ENCODE measurements at regions not wholly inside any gene's neighbourhood (a gene's known extent, or its start where the extent isn't known, plus 50 kb on each side); places are given as distances from the start of the nearest gene placed in this dataset.

DNA sequence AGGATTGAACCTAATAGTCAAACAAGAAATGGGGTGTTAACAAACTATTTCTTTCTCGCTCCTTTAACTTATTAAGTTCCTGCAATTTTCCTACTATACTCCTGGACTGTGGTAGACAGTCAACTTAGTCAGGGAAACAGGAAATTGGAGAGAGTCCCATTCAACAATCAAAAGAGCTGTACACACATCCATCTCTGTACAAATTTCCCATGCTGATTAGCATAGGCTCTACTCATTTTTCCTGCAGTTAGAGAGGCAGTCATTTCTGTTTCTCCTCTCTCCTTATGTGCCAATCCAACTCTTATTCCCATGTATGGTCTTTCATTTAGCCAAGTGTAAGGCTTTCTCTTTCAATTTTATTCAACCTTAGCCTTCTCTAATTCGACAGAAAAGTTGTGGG lies 1168.5 kb upstream of the FLRT2 start:
- TF ChIP-seq CTCF (IDR thresholded peaks at IDR 0.05; ENCODE audit: insufficient read depth, low read length): no peak
- no peak for TF ChIP-seq SPI1 (IDR thresholded peaks at IDR 0.05; ENCODE audit: borderline replicate concordance, low read depth)
- no peak for TF ChIP-seq GABPA (IDR thresholded peaks at IDR 0.05; ENCODE audit: low read depth)
- TF ChIP-seq POLR2AphosphoS5 (IDR thresholded peaks at IDR 0.05; ENCODE audit: low read depth): no peak
- TF ChIP-seq, protein P1, sequence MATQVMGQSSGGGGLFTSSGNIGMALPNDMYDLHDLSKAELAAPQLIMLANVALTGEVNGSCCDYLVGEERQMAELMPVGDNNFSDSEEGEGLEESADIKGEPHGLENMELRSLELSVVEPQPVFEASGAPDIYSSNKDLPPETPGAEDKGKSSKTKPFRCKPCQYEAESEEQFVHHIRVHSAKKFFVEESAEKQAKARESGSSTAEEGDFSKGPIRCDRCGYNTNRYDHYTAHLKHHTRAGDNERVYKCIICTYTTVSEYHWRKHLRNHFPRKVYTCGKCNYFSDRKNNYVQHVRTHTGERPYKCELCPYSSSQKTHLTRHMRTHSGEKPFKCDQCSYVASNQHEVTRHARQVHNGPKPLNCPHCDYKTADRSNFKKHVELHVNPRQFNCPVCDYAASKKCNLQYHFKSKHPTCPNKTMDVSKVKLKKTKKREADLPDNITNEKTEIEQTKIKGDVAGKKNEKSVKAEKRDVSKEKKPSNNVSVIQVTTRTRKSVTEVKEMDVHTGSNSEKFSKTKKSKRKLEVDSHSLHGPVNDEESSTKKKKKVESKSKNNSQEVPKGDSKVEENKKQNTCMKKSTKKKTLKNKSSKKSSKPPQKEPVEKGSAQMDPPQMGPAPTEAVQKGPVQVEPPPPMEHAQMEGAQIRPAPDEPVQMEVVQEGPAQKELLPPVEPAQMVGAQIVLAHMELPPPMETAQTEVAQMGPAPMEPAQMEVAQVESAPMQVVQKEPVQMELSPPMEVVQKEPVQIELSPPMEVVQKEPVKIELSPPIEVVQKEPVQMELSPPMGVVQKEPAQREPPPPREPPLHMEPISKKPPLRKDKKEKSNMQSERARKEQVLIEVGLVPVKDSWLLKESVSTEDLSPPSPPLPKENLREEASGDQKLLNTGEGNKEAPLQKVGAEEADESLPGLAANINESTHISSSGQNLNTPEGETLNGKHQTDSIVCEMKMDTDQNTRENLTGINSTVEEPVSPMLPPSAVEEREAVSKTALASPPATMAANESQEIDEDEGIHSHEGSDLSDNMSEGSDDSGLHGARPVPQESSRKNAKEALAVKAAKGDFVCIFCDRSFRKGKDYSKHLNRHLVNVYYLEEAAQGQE (IDR thresholded peaks at IDR 0.05; ENCODE audit: insufficient replicate concordance, low read depth): no peak
